Endothelial cell of umbilical vein (primary cell): ENCODE measurements at regions not wholly inside any gene's neighbourhood (a gene's known extent, or its start where the extent isn't known, plus 50 kb on each side); places are given as distances from the start of the nearest gene placed in this dataset.

Source experiments
- BruUV-seq: library from RNA; stranded (reverse); fragments of 400-500 nt; replicated peaks from 2 replicates; lab custom pipeline; 2021; lab: Mats Ljungman, UMichigan
- CTCF ChIA-PET: fragments of 300-600, 350-600 bp; sonication (Branson Sonifier 250); formaldehyde crosslinking; loops from one replicate; lab custom pipeline; 2021; ENCODE audit warnings: antibody characterized with exemption, inconsistent platforms; lab: Charles Lee
- POLR2A ChIA-PET: fragments of 300-600, 350-600 bp; sonication (Branson Sonifier 250); formaldehyde crosslinking; loops from one replicate; lab custom pipeline; 2021; ENCODE audit warnings: antibody characterized with exemption, inconsistent platforms; lab: Charles Lee
- DNase-seq: peaks from one replicate; pipeline ENCODE4 v3.0.0-alpha.2; 2011; ENCODE audit warnings: low read depth, low spot score
- FAIRE-seq: peaks from 2 replicates; lab custom pipeline; 2011; peaks lifted over from hg19 to GRCh38; lab: Jason Lieb, UNC
- H2AFZ ChIP-seq: 2 replicates; pipeline ENCODE4 v1.6.0; 2012; ENCODE audit warnings: low read depth, low read length, control low read depth, inconsistent platforms
- H3K27ac ChIP-seq: 2 replicates; pipeline ENCODE4 v1.5.1; 2011; ENCODE audit warnings: low read depth, mild to moderate bottlenecking, control low read depth, low read length, moderate library complexity; ENCODE audit not compliant: insufficient read depth
- H3K27me3 ChIP-seq, 2 experiments: 2 replicates each; pipeline versions ENCODE4 v1.6.0 to v1.6.1; 2011; ENCODE audit warnings: low read length in 2 of 2, mixed read lengths in 1 of 2; ENCODE audit not compliant: control insufficient read depth in 2 of 2, insufficient read depth in 2 of 2
- H3K36me3 ChIP-seq, 2 experiments: 2 replicates in 1 of 2; 3 replicates in 1 of 2; pipeline ENCODE4 v1.5.1; 2011; ENCODE audit warnings: low read length in 2 of 2, mild to moderate bottlenecking in 1 of 2, moderate library complexity in 1 of 2; ENCODE audit not compliant: control insufficient read depth in 2 of 2, insufficient read depth in 2 of 2; ENCODE audit errors: extremely low read depth in 1 of 2
- H3K4me1 ChIP-seq: 3 replicates; pipeline ENCODE4 v1.5.1; 2011; ENCODE audit warnings: mild to moderate bottlenecking, low read length; ENCODE audit not compliant: control insufficient read depth, insufficient read depth; ENCODE audit errors: extremely low read depth
- H3K4me2 ChIP-seq: 2 replicates; pipeline ENCODE4 v1.6.1; 2011; ENCODE audit warnings: low read length, control low read depth, mixed read lengths; ENCODE audit not compliant: insufficient read depth
- H3K4me3 ChIP-seq, 3 experiments: fragments of 200-600 bp in 1 of 3; sonication (generic), shearing (Covaris generic) in 1 of 3; replicated peaks in 1 of 3; 2 replicates each; pipeline ENCODE4 v1.5.1; 2011 to 2016; ENCODE audit warnings: control low read depth in 3 of 3, low read length in 3 of 3, mild to moderate bottlenecking in 2 of 3, inconsistent platforms in 1 of 3, low read depth in 1 of 3, moderate library complexity in 1 of 3; ENCODE audit not compliant: insufficient read depth in 1 of 3
- H3K79me2 ChIP-seq: 2 replicates; pipeline ENCODE4 v1.6.0; 2012; ENCODE audit warnings: low read length, inconsistent platforms; ENCODE audit not compliant: control insufficient read depth, insufficient read depth
- H3K9ac ChIP-seq: replicated peaks from 2 replicates; pipeline ENCODE3; 2011; ENCODE audit warnings: low read length, control low read depth; ENCODE audit not compliant: insufficient read depth; ENCODE audit errors: extremely low read depth
- H3K9me1 ChIP-seq: replicated peaks from 3 replicates; pipeline ENCODE4 v1.6.0; 2011; ENCODE audit warnings: mild to moderate bottlenecking, low read length; ENCODE audit not compliant: control insufficient read depth, insufficient read depth; ENCODE audit errors: extremely low read depth
- H3K9me3 ChIP-seq: replicated peaks from 2 replicates; pipeline ENCODE4 v1.5.1; 2012; ENCODE audit warnings: low read length, inconsistent platforms; ENCODE audit not compliant: control insufficient read depth, insufficient read depth
- H4K20me1 ChIP-seq: replicated peaks from 2 replicates; pipeline ENCODE3; 2011; ENCODE audit warnings: mild to moderate bottlenecking, low read length; ENCODE audit not compliant: control insufficient read depth, insufficient read depth; ENCODE audit errors: extremely low read depth
- EZH2 ChIP-seq: IDR thresholded peaks from 2 replicates; pipeline ENCODE4 v1.6.1; 2012; ENCODE audit warnings: borderline replicate concordance, low read depth, mild to moderate bottlenecking, moderate library complexity, low read length, inconsistent platforms; ENCODE audit not compliant: severe bottlenecking
- FOS ChIP-seq: IDR thresholded peaks from 2 replicates; pipeline ENCODE4 v1.6.1; 2011; ENCODE audit warnings: mild to moderate bottlenecking, low read length, moderate library complexity, borderline replicate concordance; ENCODE audit not compliant: insufficient read depth
- GATA2 ChIP-seq: IDR thresholded peaks from 2 replicates; pipeline ENCODE4 v1.7.0; 2011; ENCODE audit warnings: low read depth, mild to moderate bottlenecking, moderate library complexity, mixed read lengths, low read length; ENCODE audit not compliant: insufficient read length, insufficient read depth
- JUN ChIP-seq: IDR thresholded peaks from 2 replicates; pipeline ENCODE4 v1.6.1; 2011; ENCODE audit warnings: borderline replicate concordance, low read depth; ENCODE audit not compliant: insufficient read length, insufficient read depth
- MYC ChIP-seq: IDR thresholded peaks from one replicate; pipeline ENCODE4 v1.6.1; 2011; ENCODE audit warnings: mild to moderate bottlenecking, low read depth, low read length
- POLR2A ChIP-seq: IDR thresholded peaks from 2 replicates; pipeline ENCODE4 v1.6.1; 2012; ENCODE audit warnings: low read depth, mild to moderate bottlenecking, control low read depth, low read length
- POLR2AphosphoS5 ChIP-seq: IDR thresholded peaks from 2 replicates; pipeline ENCODE4 v1.6.1; 2012; ENCODE audit warnings: low read depth, mild to moderate bottlenecking, control low read depth, low read length, moderate library complexity; ENCODE audit not compliant: insufficient read depth
- dilution Hi-C: fragments of 300-500 bp; cut with MboI; formaldehyde crosslinking; loops from one replicate; pipeline ENCODE4 v1.15.0; 2019; ENCODE audit warnings: low sequenced_read_pairs; ENCODE audit not compliant: extremely low pct_ligation_motif_present
- intact Hi-C: fragments of 100-400 bp; cut with micrococcal nuclease; formaldehyde crosslinking; loops from one replicate; pipeline ENCODE4 v1.10.0; 2022
- TF ChIP-seq, protein P1 (sequence below): IDR thresholded peaks from 2 replicates; pipeline ENCODE4 v1.6.1; 2011; ENCODE audit not compliant: insufficient read depth, insufficient read length
- TF ChIP-seq, protein P2 (sequence below), 2 donors: IDR thresholded peaks; 1 replicate in 1 of 2; 2 replicates in 1 of 2; pipeline ENCODE4 v1.5.1; 2011; ENCODE audit warnings: low read length in 2 of 2, mild to moderate bottlenecking in 2 of 2, moderate library complexity in 2 of 2, control low read depth in 1 of 2, inconsistent platforms in 1 of 2, low read depth in 1 of 2; ENCODE audit not compliant: insufficient read depth in 1 of 2; ENCODE audit errors: extremely low read depth in 1 of 2

DNA sequence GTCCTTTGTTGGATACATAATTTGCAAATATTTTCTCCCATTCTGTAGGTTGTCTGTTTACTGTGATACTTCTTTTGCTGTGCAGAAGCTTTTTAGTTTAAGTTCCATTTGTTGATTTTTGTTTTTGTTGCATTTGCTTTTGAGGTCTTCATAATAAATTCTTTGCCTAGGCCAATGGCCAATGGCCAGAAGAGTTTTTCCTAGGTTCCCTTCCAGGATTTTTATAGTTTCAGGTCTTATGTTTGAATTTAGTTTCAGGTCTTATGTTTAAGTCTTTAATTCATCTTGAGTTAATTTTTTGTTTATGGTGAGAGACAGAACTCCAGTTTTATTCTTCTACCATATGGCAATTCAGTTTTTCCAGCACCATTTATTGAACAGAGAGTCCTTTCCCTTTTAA lies 90.1 kb upstream of the GOT2 start:
- Histone ChIP-seq H3K4me2 (no peak overlapping the region), H3K4me1 (no peaks in the 10 kb centered on the region), H3K27me3 (no peaks in the 10 kb centered on the region), H2AFZ (no peak overlapping the region), H3K79me2 (no peaks in the 10 kb centered on the region), H3K9me3 (no peaks in the 10 kb centered on the region), H3K9ac (no peak overlapping the region), H3K27ac (no peak overlapping the region), H3K9me1 (no peaks in the 10 kb centered on the region), H3K4me3 (no peak overlapping the region), H4K20me1 (no peaks in the 10 kb centered on the region), H3K36me3 (no peaks in the 10 kb centered on the region)
- FAIRE-seq (no peak), DNase-seq (no peak)
- intact Hi-C loops: no loop called here
- CTCF ChIA-PET: interaction anchor here (4.4 kb wide), 1 partner anchor 10 kb away, joined by 22 read pairs; no protein-coding TSS in a partner anchor
- TF ChIP-seq POLR2AphosphoS5: no peak
- TF ChIP-seq, protein P1, sequence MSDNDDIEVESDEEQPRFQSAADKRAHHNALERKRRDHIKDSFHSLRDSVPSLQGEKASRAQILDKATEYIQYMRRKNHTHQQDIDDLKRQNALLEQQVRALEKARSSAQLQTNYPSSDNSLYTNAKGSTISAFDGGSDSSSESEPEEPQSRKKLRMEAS: no peak
- no peak for TF ChIP-seq EZH2
- TF ChIP-seq GATA2: no peak
- TF ChIP-seq POLR2A: no peak
- TF ChIP-seq MYC: no peak
- TF ChIP-seq, protein P2, sequence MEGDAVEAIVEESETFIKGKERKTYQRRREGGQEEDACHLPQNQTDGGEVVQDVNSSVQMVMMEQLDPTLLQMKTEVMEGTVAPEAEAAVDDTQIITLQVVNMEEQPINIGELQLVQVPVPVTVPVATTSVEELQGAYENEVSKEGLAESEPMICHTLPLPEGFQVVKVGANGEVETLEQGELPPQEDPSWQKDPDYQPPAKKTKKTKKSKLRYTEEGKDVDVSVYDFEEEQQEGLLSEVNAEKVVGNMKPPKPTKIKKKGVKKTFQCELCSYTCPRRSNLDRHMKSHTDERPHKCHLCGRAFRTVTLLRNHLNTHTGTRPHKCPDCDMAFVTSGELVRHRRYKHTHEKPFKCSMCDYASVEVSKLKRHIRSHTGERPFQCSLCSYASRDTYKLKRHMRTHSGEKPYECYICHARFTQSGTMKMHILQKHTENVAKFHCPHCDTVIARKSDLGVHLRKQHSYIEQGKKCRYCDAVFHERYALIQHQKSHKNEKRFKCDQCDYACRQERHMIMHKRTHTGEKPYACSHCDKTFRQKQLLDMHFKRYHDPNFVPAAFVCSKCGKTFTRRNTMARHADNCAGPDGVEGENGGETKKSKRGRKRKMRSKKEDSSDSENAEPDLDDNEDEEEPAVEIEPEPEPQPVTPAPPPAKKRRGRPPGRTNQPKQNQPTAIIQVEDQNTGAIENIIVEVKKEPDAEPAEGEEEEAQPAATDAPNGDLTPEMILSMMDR (IDR thresholded peaks at IDR 0.05; ENCODE audit: extremely low read depth in 1 of 2, insufficient read depth in 1 of 2, low read depth in 1 of 2, low read length in 2 of 2): no peak
- TF ChIP-seq JUN: no peak
- TF ChIP-seq FOS: no peak
- POLR2A ChIA-PET: no interaction called here
- dilution Hi-C loops: no loop called here
- no TSS peak for BruUV-seq
